ENCODE measurements at regions not wholly inside any gene's neighbourhood (a gene's known extent, or its start where the extent isn't known, plus 50 kb on each side); places are given as distances from the start of the nearest gene placed in this dataset.

GRCh38 chr3:117874028-117874690 is 1160.5 kb downstream of the IGSF11 start:
- WGBS (ENCODE audit: insufficient coverage, low coverage, missing lambda C conversion rate): 0% methylated on average over 3 of the region's 4 CpGs
- no peak for TF ChIP-seq ZNF174 (CRISPR knock-in tag; IDR thresholded peaks at IDR 0.05)
- no peak for TF ChIP-seq ZNF239 (CRISPR knock-in tag; IDR thresholded peaks at IDR 0.05)
- no peak for TF ChIP-seq SMAD1 (IDR thresholded peaks at IDR 0.05; ENCODE audit: low read depth, low read length, partially characterized antibody)
- no peak for TF ChIP-seq NFE2L1 (tag; IDR thresholded peaks at IDR 0.05; ENCODE audit: borderline replicate concordance, low read depth)
- TF ChIP-seq BRD4 (IDR thresholded peaks at IDR 0.05): no peak
- TF ChIP-seq HMG20B (CRISPR knock-in tag; IDR thresholded peaks at IDR 0.05): no peak
- no peak for TF ChIP-seq RBM25 (IDR thresholded peaks at IDR 0.05; ENCODE audit: low read depth, low read length, severe bottlenecking)
- TF ChIP-seq ZNF263 (CRISPR knock-in tag; IDR thresholded peaks at IDR 0.05; ENCODE audit: borderline replicate concordance): no peak
- TF ChIP-seq ARNT (IDR thresholded peaks at IDR 0.05): no peak
- TF ChIP-seq MTA2 (IDR thresholded peaks at IDR 0.05; ENCODE audit: low read depth): no peak
- no peak for TF ChIP-seq PTRF (tag; IDR thresholded peaks at IDR 0.05)
- no peak for TF ChIP-seq ZNF3 (CRISPR knock-in tag; IDR thresholded peaks at IDR 0.05)
- no peak for TF ChIP-seq EWSR1 (IDR thresholded peaks at IDR 0.05; ENCODE audit: borderline replicate concordance, low read depth, partially characterized antibody)
- TF ChIP-seq RNF219 (CRISPR knock-in tag; IDR thresholded peaks at IDR 0.05): no peak
- no peak for TF ChIP-seq THRA (IDR thresholded peaks at IDR 0.05)
- TF ChIP-seq ZNF830 (CRISPR knock-in tag; IDR thresholded peaks at IDR 0.05): no peak
- no peak for TF ChIP-seq HNRNPL (IDR thresholded peaks at IDR 0.05; ENCODE audit: low read depth, low read length)
- no peak for TF ChIP-seq POLR2AphosphoS2 (IDR thresholded peaks at IDR 0.05; ENCODE audit: low read length)
- no peak for TF ChIP-seq NONO (IDR thresholded peaks at IDR 0.05; ENCODE audit: low read depth in 2 of 2, low read length in 1 of 2)
- no peaks in the 10 kb centered on the region for H4K20me1 ChIP-seq (replicated peaks; ENCODE audit: control insufficient read depth, insufficient read depth, low read length)
- FAIRE-seq (no peak), ATAC-seq (no peak), DNase-seq (ENCODE audit: extremely low read depth in 1 of 4, low spot score in 3 of 4) (no peak)
- no peaks in the 10 kb centered on the region for H3K9me3 ChIP-seq (replicated peaks; ENCODE audit: control insufficient read depth, insufficient read depth, low read depth, low read length)
- no peaks in the 10 kb centered on the region for H3K36me3 ChIP-seq (ENCODE audit: control insufficient read depth, insufficient read depth, low read length)
- BruUV-seq (replicated peaks): no TSS peak
- in situ Hi-C loops (cut with MboI): no loop called here
- no peaks in the 10 kb centered on the region for H3K27me3 ChIP-seq (ENCODE audit: control insufficient read depth in 2 of 2, insufficient read depth in 2 of 2, low read length in 2 of 2)
- no peak overlapping the region for H3K4me3 ChIP-seq
- no peak overlapping the region for H3K9ac ChIP-seq (ENCODE audit: insufficient read depth in 1 of 2, low read depth in 2 of 2, low read length in 2 of 2)
- H2AFZ ChIP-seq (ENCODE audit: low read depth, low read length): no peak overlapping the region
- no peak overlapping the region for H3K4me2 ChIP-seq (ENCODE audit: insufficient read depth, low read length)
- ChIA-PET CTCF (ENCODE audit: low intra/inter-chr PET ratio) (no interaction called here), POLR2A (interaction anchor here (0.5 kb wide), 1 partner anchor 756 kb away, joined by 4 read pairs; no protein-coding TSS in a partner anchor)
- H3K4me1 ChIP-seq (replicated peaks in 1 of 2; ENCODE audit: control insufficient read depth in 2 of 2, insufficient read depth in 2 of 2, low read length in 2 of 2): no peaks in the 10 kb centered on the region
- intact Hi-C loops (cut with micrococcal nuclease): no loop called here
- H3K27ac ChIP-seq (ENCODE audit: extremely low read depth, low read depth, low read length): no peak overlapping the region
- H3K79me2 ChIP-seq (ENCODE audit: control insufficient read depth, insufficient read depth, low read length): no peaks in the 10 kb centered on the region
- no peaks in the 10 kb centered on the region for H3K9me1 ChIP-seq (ENCODE audit: control insufficient read depth, insufficient read depth, low read length)

Measured in K562 (cell line).